H9 (cell line): ENCODE measurements at regions not wholly inside any gene's neighbourhood (a gene's known extent, or its start where the extent isn't known, plus 50 kb on each side); places are given as distances from the start of the nearest gene placed in this dataset.

Source experiments
- DNase-seq: peaks from one replicate; pipeline ENCODE4 v3.0.0-alpha.2; 2017
- H2AFZ ChIP-seq: one replicate; pipeline ENCODE4 v1.6.1; 2013; ENCODE audit warnings: mild to moderate bottlenecking, low read length, control low read depth, moderate library complexity
- H2AK5ac ChIP-seq: 2 replicates; pipeline ENCODE4 v1.6.1; 2013; ENCODE audit warnings: low read length, control low read depth, mixed read lengths; ENCODE audit not compliant: insufficient read length
- H2BK120ac ChIP-seq: one replicate; pipeline ENCODE4 v1.6.1; 2013; ENCODE audit warnings: low read depth, mild to moderate bottlenecking, low read length, control low read depth, inconsistent platforms; ENCODE audit not compliant: poor library complexity, severe bottlenecking
- H2BK12ac ChIP-seq: 2 replicates; pipeline ENCODE4 v1.6.1; 2013; ENCODE audit warnings: low read length, control low read depth, mixed read lengths, low read depth; ENCODE audit not compliant: insufficient read length
- H2BK15ac ChIP-seq: 2 replicates; pipeline ENCODE4 v1.6.1; 2013; ENCODE audit warnings: low read depth, low read length, control low read depth
- H2BK20ac ChIP-seq: one replicate; pipeline ENCODE4 v1.6.1; 2013; ENCODE audit warnings: low read depth, mild to moderate bottlenecking, low read length, control low read depth, inconsistent platforms; ENCODE audit not compliant: poor library complexity, severe bottlenecking
- H2BK5ac ChIP-seq: 2 replicates; pipeline ENCODE4 v1.6.1; 2013; ENCODE audit warnings: low read length, control low read depth, mixed read lengths; ENCODE audit not compliant: insufficient read length
- H3K14ac ChIP-seq: 2 replicates; pipeline ENCODE4 v1.6.1; 2013; ENCODE audit warnings: low read length, control low read depth; ENCODE audit not compliant: insufficient read depth
- H3K18ac ChIP-seq: 2 replicates; pipeline ENCODE4 v1.6.1; 2013; ENCODE audit warnings: low read depth, mild to moderate bottlenecking, mixed read lengths, low read length, control low read depth; ENCODE audit not compliant: insufficient read length
- H3K23ac ChIP-seq: 2 replicates; pipeline ENCODE4 v1.6.1; 2013; ENCODE audit warnings: low read length, control low read depth, mixed read lengths, low read depth; ENCODE audit not compliant: insufficient read length
- H3K23me2 ChIP-seq: 2 replicates; pipeline ENCODE4 v1.6.1; 2013; ENCODE audit warnings: low read depth, mild to moderate bottlenecking, mixed read lengths, low read length, control low read depth; ENCODE audit not compliant: insufficient read length, poor library complexity, severe bottlenecking
- H3K27ac ChIP-seq: 2 replicates; pipeline ENCODE4 v1.5.1; 2013; ENCODE audit warnings: low read length, control low read depth, mixed read lengths, low read depth; ENCODE audit not compliant: insufficient read length
- H3K27me3 ChIP-seq: 2 replicates; pipeline ENCODE4 v1.6.1; 2013; ENCODE audit warnings: low read length, control low read depth, inconsistent platforms; ENCODE audit not compliant: insufficient read depth
- H3K4ac ChIP-seq: 2 replicates; pipeline ENCODE4 v1.6.1; 2013; ENCODE audit warnings: low read depth, mild to moderate bottlenecking, control low read depth, inconsistent platforms, low read length, moderate library complexity
- H3K4me1 ChIP-seq: 2 replicates; pipeline ENCODE4 v1.6.1; 2013; ENCODE audit warnings: low read length, control low read depth, inconsistent platforms; ENCODE audit not compliant: insufficient read depth
- H3K4me2 ChIP-seq: 2 replicates; pipeline ENCODE4 v1.6.1; 2013; ENCODE audit warnings: low read length, control low read depth, mixed read lengths; ENCODE audit not compliant: insufficient read length, insufficient read depth
- H3K56ac ChIP-seq: 2 replicates; pipeline ENCODE4 v1.6.1; 2013; ENCODE audit warnings: low read depth, mild to moderate bottlenecking, mixed read lengths, low read length, control low read depth; ENCODE audit not compliant: insufficient read length
- H3K79me1 ChIP-seq: 2 replicates; pipeline ENCODE4 v1.6.1; 2013; ENCODE audit warnings: low read depth, mild to moderate bottlenecking, moderate library complexity, low read length, control low read depth, inconsistent platforms; ENCODE audit not compliant: insufficient read depth, poor library complexity, severe bottlenecking
- H3K79me2 ChIP-seq: 2 replicates; pipeline ENCODE4 v1.6.1; 2013; ENCODE audit warnings: low read length, control low read depth, inconsistent platforms; ENCODE audit not compliant: insufficient read depth
- H3K9ac ChIP-seq: 2 replicates; pipeline ENCODE4 v1.6.1; 2013; ENCODE audit warnings: low read length, control low read depth, mixed read lengths; ENCODE audit not compliant: insufficient read length; ENCODE audit errors: extremely low read depth
- H3K9me3 ChIP-seq: one replicate; pipeline ENCODE4 v1.6.1; 2013; ENCODE audit warnings: low read depth, low read length, inconsistent platforms; ENCODE audit not compliant: control insufficient read depth
- H3T11ph ChIP-seq: one replicate; pipeline ENCODE4 v1.6.1; 2013; ENCODE audit warnings: mild to moderate bottlenecking, low read length, control low read depth, inconsistent platforms
- H4K20me1 ChIP-seq: one replicate; pipeline ENCODE4 v1.6.1; 2013; ENCODE audit not compliant: control insufficient read depth, insufficient read length, insufficient read depth
- H4K5ac ChIP-seq: 2 replicates; pipeline ENCODE4 v1.6.1; 2013; ENCODE audit warnings: low read depth, mild to moderate bottlenecking, mixed read lengths, low read length, control low read depth; ENCODE audit not compliant: insufficient read length
- H4K8ac ChIP-seq: replicated peaks from 2 replicates; pipeline ENCODE4 v1.6.1; 2013; ENCODE audit warnings: low read length, control low read depth, mixed read lengths, low read depth; ENCODE audit not compliant: insufficient read length
- H4K91ac ChIP-seq: 2 replicates; pipeline ENCODE4 v1.6.1; 2013; ENCODE audit warnings: low read depth, mild to moderate bottlenecking, moderate library complexity, mixed read lengths, low read length, control low read depth; ENCODE audit not compliant: insufficient read length
- H3K27ac Mint-ChIP-seq, 3 experiments: 2 replicates in 2 of 3; 3 replicates in 1 of 3; pipeline ENCODE4 v1.8.0; 2020 to 2021; ENCODE audit warnings: mixed read lengths in 3 of 3, mild to moderate bottlenecking in 1 of 3, moderate library complexity in 1 of 3
- H3K27me3 Mint-ChIP-seq: 2 replicates; pipeline ENCODE4 v1.8.0; 2021; ENCODE audit warnings: low read depth, mild to moderate bottlenecking, moderate library complexity, mixed read lengths
- H3K36me3 Mint-ChIP-seq, 3 experiments: 2 replicates in 2 of 3; 3 replicates in 1 of 3; pipeline ENCODE4 v1.8.0; 2020 to 2021; ENCODE audit warnings: low read depth in 3 of 3, mixed read lengths in 3 of 3; ENCODE audit not compliant: insufficient read depth in 1 of 3
- H3K4me1 Mint-ChIP-seq, 2 experiments: 2 replicates each; pipeline ENCODE4 v1.8.0; 2020; ENCODE audit warnings: mixed read lengths in 2 of 2
- H3K4me3 Mint-ChIP-seq, 2 experiments: 2 replicates in 1 of 2; 3 replicates in 1 of 2; pipeline ENCODE4 v1.8.0; 2020 to 2021; ENCODE audit warnings: mild to moderate bottlenecking in 2 of 2, mixed read lengths in 2 of 2, moderate library complexity in 1 of 2
- H3K9me3 Mint-ChIP-seq, 2 experiments: 2 replicates in 1 of 2; 3 replicates in 1 of 2; pipeline ENCODE4 v1.8.0; 2020; ENCODE audit warnings: mild to moderate bottlenecking in 2 of 2, mixed read lengths in 2 of 2, moderate library complexity in 1 of 2
- WGBS: extraction: QIAGEN DNeasy Blood & Tissue Kit; methylation state at CpG from one replicate; pipeline ENCODE4 v1.1.7; 2013; ENCODE audit warnings: missing lambda C conversion rate, low lambda C conversion rate, mixed read lengths; ENCODE audit not compliant: insufficient read length; ENCODE audit errors: extremely low coverage; 5-methylcytosine and 5-hydroxymethylcytosine counted together
- TF ChIP-seq, protein P1 (sequence below): fragments of 200-600 bp; sonication (generic); conservative IDR thresholded peaks from 3 replicates; pipeline ENCODE4 v1.8.0; 2021; ENCODE audit warnings: antibody characterized with exemption, mild to moderate bottlenecking

DNA sequence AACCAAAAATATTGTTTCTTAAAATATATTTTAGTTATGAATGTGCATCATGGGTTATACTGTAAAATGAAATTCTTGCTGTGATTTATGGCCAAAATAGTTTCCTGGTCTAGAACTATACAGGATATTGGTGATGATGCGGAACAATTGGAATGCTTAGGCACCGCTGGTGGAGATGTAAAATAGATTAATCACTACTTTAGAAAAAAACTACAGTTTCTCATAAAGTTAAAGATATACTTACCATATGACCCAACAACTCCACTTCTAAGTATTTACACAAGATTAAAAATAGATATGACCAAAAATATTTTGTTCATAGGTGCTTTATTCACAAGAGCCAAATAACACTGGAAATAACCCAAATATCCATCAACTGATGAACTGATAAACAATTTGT, 126.7 kb downstream of the TUSC7 start:
- no peak overlapping the region for H3K4me3 Mint-ChIP-seq
- no peak for DNase-seq

More for the DNA sequence above, 126.7 kb downstream of the TUSC7 start:
- Histone ChIP-seq H2BK15ac (no peak overlapping the region), H2BK12ac (no peak overlapping the region), H4K8ac (no peak overlapping the region), H3K27ac (no peak overlapping the region), H2AFZ (no peak overlapping the region), H3K23me2 (no peaks in the 10 kb centered on the region), H2AK5ac (no peak overlapping the region), H3K79me1 (no peaks in the 10 kb centered on the region), H3K79me2 (no peaks in the 10 kb centered on the region), H3K14ac (no peak overlapping the region), H3K4me2 (no peak overlapping the region), H3T11ph (no peak overlapping the region), H2BK5ac (no peak overlapping the region), H4K91ac (no peak overlapping the region), H2BK120ac (no peak overlapping the region), H3K23ac (no peak overlapping the region), H3K9me3 (no peaks in the 10 kb centered on the region), H3K56ac (no peak overlapping the region), H3K4me1 (peaks cover 2% of the 10 kb centered on the region; the same call in 1 of the 2 replicates), H3K9ac (no peak overlapping the region), H4K5ac (no peak overlapping the region), H3K27me3 (no peaks in the 10 kb centered on the region), H2BK20ac (no peak overlapping the region), H4K20me1 (no peaks in the 10 kb centered on the region), H3K4ac (no peak overlapping the region), H3K18ac (no peak overlapping the region)
- Mint-ChIP-seq H3K27ac (no peak overlapping the region), H3K4me1 (peaks cover 25 to 27% of the 10 kb centered on the region in 2 experiments), H3K27me3 (no peaks in the 10 kb centered on the region), H3K36me3 (no peaks in the 10 kb centered on the region), H3K9me3 (no peaks in the 10 kb centered on the region)
- no CpG with 5 or more reads among the region's 2 CpGs for WGBS
- TF ChIP-seq, protein P1, sequence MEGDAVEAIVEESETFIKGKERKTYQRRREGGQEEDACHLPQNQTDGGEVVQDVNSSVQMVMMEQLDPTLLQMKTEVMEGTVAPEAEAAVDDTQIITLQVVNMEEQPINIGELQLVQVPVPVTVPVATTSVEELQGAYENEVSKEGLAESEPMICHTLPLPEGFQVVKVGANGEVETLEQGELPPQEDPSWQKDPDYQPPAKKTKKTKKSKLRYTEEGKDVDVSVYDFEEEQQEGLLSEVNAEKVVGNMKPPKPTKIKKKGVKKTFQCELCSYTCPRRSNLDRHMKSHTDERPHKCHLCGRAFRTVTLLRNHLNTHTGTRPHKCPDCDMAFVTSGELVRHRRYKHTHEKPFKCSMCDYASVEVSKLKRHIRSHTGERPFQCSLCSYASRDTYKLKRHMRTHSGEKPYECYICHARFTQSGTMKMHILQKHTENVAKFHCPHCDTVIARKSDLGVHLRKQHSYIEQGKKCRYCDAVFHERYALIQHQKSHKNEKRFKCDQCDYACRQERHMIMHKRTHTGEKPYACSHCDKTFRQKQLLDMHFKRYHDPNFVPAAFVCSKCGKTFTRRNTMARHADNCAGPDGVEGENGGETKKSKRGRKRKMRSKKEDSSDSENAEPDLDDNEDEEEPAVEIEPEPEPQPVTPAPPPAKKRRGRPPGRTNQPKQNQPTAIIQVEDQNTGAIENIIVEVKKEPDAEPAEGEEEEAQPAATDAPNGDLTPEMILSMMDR = no peak
